ENCODE measurements at regions not wholly inside any gene's neighbourhood (a gene's known extent, or its start where the extent isn't known, plus 50 kb on each side); places are given as distances from the start of the nearest gene placed in this dataset.

DNA sequence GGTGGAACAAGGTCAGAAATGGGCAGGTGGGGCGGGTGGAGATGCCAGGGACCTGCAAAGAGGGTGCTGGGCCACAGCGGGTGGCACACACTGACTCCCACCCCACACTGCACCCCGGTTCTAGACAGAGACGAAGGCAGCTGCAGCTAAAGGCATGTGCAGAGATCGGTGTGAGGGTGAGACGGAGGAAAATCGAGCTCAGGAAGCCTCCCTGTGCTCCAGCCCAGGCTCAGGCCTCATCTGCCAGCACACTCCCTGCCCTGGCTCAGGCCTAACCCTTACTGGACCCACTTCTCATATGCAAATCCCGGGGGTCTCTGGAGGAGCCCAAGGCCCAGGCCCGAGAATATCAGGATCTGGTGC lies 130.8 kb upstream of the PPP1R26 start:
- TF ChIP-seq, protein P1, sequence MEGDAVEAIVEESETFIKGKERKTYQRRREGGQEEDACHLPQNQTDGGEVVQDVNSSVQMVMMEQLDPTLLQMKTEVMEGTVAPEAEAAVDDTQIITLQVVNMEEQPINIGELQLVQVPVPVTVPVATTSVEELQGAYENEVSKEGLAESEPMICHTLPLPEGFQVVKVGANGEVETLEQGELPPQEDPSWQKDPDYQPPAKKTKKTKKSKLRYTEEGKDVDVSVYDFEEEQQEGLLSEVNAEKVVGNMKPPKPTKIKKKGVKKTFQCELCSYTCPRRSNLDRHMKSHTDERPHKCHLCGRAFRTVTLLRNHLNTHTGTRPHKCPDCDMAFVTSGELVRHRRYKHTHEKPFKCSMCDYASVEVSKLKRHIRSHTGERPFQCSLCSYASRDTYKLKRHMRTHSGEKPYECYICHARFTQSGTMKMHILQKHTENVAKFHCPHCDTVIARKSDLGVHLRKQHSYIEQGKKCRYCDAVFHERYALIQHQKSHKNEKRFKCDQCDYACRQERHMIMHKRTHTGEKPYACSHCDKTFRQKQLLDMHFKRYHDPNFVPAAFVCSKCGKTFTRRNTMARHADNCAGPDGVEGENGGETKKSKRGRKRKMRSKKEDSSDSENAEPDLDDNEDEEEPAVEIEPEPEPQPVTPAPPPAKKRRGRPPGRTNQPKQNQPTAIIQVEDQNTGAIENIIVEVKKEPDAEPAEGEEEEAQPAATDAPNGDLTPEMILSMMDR (IDR thresholded peaks at IDR 0.05; ENCODE audit: poor library complexity, severe bottlenecking): no peak
- TF ChIP-seq TAF1 (IDR thresholded peaks at IDR 0.05; ENCODE audit: low read depth): no peak
- TF ChIP-seq EZH2 (IDR thresholded peaks at IDR 0.05; ENCODE audit: borderline replicate concordance, insufficient read depth, low read length, poor library complexity, severe bottlenecking): no peak
- TF ChIP-seq EP300 (conservative IDR thresholded peaks at IDR 0.05; ENCODE audit: poor library complexity, severe bottlenecking): no peak
